ENCODE measurements at regions not wholly inside any gene's neighbourhood (a gene's known extent, or its start where the extent isn't known, plus 50 kb on each side); places are given as distances from the start of the nearest gene placed in this dataset.
"Not testable (repeated sequence)": the region's sequence is repeated elsewhere in the genome, so short reads cannot be mapped to it uniquely, and the experiment has no call there.

DNA sequence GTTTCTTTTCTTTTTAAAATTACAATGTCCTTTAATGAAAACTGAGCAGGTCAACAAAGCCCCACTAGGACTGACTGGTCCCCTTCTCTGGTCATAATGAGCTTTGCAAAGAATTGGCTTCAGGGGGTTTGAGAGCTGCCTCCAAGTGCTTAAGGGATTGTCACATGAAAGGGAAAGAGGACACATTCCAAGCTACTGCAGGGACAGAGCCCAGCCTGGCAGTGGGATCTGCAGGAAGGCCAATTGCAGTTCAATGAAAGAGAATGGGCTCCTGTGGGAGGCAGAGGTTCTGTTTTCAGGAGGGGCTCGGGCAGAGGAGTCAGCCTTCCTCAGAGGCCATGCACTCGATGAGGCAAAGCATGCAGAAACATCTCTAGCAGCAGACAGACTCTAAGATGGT lies 84.1 kb upstream of the ACKR3 start:
- Histone ChIP-seq H3K27ac (no peak overlapping the region), H3K36me3 (no peaks in the 10 kb centered on the region), H3K9me3 (peaks cover 6% of the 10 kb centered on the region), H3K27me3 (ENCODE audit: low read depth) (no peaks in the 10 kb centered on the region), H3K4me1 (no peaks in the 10 kb centered on the region), H3K4me3 (no peak overlapping the region)
- intact Hi-C loops (cut with DNase I) = no loop called here
- TF ChIP-seq CTCF (IDR thresholded peaks at IDR 0.05) = no peak
- ATAC-seq (no peak), DNase-seq (no peak)

DNA sequence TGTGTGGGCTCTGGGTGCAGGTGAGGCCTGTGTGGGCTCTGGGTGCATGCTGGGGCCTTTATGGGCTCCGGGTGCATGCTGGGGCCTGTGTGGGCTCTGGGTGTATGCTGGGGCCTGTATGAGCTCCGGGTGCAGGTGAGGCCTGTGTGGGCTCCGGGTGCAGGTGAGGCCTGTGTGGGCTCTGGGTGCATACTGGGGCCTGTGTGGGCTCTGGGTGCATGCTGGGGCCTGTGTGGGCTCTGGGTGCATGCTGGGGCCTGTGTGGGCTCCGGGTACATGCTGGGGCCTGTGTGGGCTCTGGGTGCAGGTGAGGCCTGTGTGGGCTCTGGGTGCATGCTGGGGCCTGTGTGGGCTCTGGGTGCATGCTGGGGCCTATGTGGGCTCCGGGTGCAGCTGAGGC lies 80.5 kb upstream of the ACKR3 start:
- ATAC-seq; H3K36me3 ChIP-seq; H3K27ac ChIP-seq; DNase-seq; intact Hi-C loops (cut with DNase I); H3K27me3 ChIP-seq (ENCODE audit: low read depth); H3K9me3 ChIP-seq; H3K4me1 ChIP-seq; H3K4me3 ChIP-seq: not testable (repeated sequence)

DNA sequence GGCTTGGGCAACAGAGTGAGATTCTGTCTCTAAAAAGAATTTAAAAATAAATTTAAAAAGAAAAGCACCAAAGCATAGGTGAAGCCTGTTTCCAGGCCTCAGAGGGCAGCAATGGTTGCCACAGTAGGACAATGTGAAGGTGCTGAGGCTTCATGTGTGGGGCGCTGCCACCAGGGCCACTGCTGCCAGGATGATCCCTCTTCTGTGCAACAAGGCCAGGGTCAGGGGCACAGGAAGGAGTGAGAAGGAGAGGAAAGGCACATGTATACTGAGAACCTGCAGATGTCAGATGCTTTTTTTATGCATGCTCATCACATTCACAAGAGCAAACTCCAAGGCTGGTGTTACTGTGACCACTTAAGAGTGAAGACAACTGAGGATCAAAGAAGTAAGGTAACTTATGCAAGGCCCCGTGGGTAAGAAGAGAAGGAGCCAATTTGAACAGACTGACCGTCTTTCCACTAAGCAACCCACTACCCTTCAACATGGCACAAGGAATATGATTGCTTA lies 79.7 kb upstream of the ACKR3 start:
- Histone ChIP-seq H3K4me1 (no peaks in the 10 kb centered on the region), H3K4me3 (no peak overlapping the region), H3K27me3 (ENCODE audit: low read depth) (no peaks in the 10 kb centered on the region), H3K9me3 (no peaks in the 10 kb centered on the region), H3K36me3 (no peaks in the 10 kb centered on the region), H3K27ac (no peak overlapping the region)
- no peak for TF ChIP-seq CTCF (IDR thresholded peaks at IDR 0.05)
- DNase-seq = no peak
- no peak for ATAC-seq
- intact Hi-C loops (cut with DNase I) = no loop called here

DNA sequence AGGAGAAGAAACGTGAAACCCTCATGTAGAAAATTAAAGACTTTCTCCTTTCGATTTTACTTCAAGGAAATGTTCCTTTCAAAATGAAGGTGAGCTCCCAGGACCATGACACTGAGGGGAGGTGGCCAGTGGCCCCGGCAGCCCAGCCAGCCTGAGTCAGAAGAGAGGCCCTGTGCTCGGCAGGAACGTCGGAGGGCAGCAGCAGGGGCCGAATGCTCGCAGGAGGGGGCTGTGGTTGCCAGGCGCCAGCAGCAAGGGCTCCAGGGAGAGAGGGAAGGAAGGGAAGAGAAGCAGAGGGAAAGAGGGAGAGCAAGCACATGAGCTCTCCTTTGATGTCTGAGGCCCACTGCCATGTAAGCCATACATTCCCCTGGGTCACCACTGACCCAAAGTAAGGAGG lies 73.3 kb upstream of the ACKR3 start:
- Histone ChIP-seq H3K27me3 (ENCODE audit: low read depth) (no peaks in the 10 kb centered on the region), H3K27ac (no peak overlapping the region), H3K4me1 (no peaks in the 10 kb centered on the region), H3K36me3 (no peaks in the 10 kb centered on the region), H3K9me3 (no peaks in the 10 kb centered on the region), H3K4me3 (no peak overlapping the region)
- DNase-seq = no peak
- no peak for ATAC-seq
- no peak for TF ChIP-seq CTCF (IDR thresholded peaks at IDR 0.05)
- intact Hi-C loops (cut with DNase I) = no loop called here

DNA sequence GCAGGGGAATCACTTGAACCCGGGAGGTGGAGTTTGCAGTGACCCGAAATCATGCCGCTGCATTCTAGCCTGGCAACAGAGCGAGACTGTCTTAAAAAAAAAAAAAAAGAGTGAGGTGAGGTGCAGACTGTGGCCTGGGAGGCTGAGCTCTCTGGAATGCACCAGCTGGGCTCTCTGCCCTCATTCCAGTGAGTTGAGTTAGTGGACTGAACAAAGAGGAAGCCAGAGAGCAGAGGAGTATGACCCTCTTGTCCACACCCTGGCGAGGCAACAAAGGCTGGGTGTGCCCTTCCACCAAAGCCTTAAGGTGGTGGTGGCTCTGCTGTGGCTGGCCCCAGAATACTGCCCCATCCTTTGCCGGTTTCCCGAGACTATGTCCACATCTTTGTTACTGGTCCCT lies 71.3 kb upstream of the ACKR3 start:
- no peak overlapping the region for H3K27ac ChIP-seq
- no peak overlapping the region for H3K4me3 ChIP-seq
- no peak for TF ChIP-seq CTCF (IDR thresholded peaks at IDR 0.05)
- no peaks in the 10 kb centered on the region for H3K27me3 ChIP-seq (ENCODE audit: low read depth)
- H3K9me3 ChIP-seq = no peaks in the 10 kb centered on the region
- no peaks in the 10 kb centered on the region for H3K36me3 ChIP-seq
- ATAC-seq (peak; percentile 89), DNase-seq (peak; percentile 55)
- no peaks in the 10 kb centered on the region for H3K4me1 ChIP-seq
- intact Hi-C loops (cut with DNase I) = no loop called here

DNA sequence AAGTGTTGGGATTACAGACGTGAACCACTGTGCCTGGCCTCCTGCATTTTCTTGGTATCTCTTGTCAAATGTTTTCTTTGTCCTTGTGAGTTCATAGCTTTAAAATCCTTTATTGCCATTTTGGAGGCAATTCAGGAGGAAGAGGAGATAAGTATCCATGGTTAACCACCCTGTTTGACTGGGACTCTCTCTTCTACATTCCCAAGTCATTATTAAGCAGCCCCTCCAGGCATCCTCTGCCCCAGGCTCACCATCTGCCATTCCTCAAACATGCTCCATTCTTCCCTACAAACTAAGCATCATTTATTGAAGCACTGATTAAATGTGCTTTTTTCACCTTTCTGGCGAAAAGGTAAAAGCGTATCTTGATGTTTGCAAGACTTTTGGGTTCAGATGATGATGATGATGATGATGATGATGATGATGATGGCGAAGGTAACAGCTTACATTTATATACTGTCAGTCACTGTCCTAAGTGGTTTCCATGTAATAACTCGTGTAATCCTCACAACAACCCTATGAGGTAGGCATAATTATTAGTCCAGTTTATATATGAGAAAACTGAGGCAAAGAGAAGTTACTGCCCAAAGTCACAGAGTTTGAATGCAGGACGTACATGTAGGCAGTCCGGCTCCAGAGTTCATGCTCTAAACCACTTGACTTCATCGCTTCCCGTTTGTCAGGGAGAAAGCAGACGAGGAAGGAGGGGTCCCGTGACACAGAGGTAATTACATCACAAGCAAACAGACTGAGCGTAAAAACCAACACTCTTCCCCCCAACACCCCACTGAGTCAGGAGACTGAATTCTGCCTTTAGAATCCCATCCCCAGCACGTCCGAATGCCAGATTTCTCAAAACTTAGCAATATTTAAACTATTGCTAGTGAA lies 69.7 kb upstream of the ACKR3 start:
- H3K4me1 ChIP-seq = no peaks in the 10 kb centered on the region
- H3K9me3 ChIP-seq = no peaks in the 10 kb centered on the region
- ATAC-seq (peak in 1 of 2 donors; percentile 37), DNase-seq (no peak)
- H3K27me3 ChIP-seq (ENCODE audit: low read depth) = no peaks in the 10 kb centered on the region
- H3K27ac ChIP-seq = no peak overlapping the region
- no peak for TF ChIP-seq CTCF (IDR thresholded peaks at IDR 0.05)
- intact Hi-C loops (cut with DNase I) = no loop called here
- H3K4me3 ChIP-seq = no peak overlapping the region
- H3K36me3 ChIP-seq = no peaks in the 10 kb centered on the region

All from lower lobe of right lung (tissue), 2 donors.